ELF-1 (cell line): ENCODE measurements at regions not wholly inside any gene's neighbourhood (a gene's known extent, or its start where the extent isn't known, plus 50 kb on each side); places are given as distances from the start of the nearest gene placed in this dataset.
"Not testable (repeated sequence)": the region's sequence is repeated elsewhere in the genome, so short reads cannot be mapped to it uniquely, and the experiment has no call there.

ENCODE experiments used
- DNase-seq: peaks from one replicate; pipeline ENCODE4 v3.0.0-alpha.2; 2016; ENCODE audit warnings: low read depth, low spot score

GRCh38 chr4:26174027-26174426 lies 146.8 kb upstream of the RBPJ start:
- no peak for DNase-seq

- no peak for DNase-seq
Observed at GRCh38 chr4:26175006-26175786, 145.6 kb upstream of the RBPJ start.

- no peak for DNase-seq
Observed at GRCh38 chr4:26175905-26176470, 144.8 kb upstream of the RBPJ start.

- no peak for DNase-seq
Observed at GRCh38 chr4:26176598-26177149, 144.1 kb upstream of the RBPJ start.

- no peak for DNase-seq
Observed at GRCh38 chr4:26178854-26179253, 142.0 kb upstream of the RBPJ start.

GRCh38 chr4:26179316-26179760 lies 141.5 kb upstream of the RBPJ start:
- DNase-seq: no peak

GRCh38 chr4:26181616-26182015 lies 139.2 kb upstream of the RBPJ start:
- DNase-seq: no peak

GRCh38 chr4:26183017-26183416 lies 137.8 kb upstream of the RBPJ start:
- no peak for DNase-seq

GRCh38 chr4:26185436-26185835 lies 135.4 kb upstream of the RBPJ start:
- DNase-seq: no peak

GRCh38 chr4:26191353-26191752 lies 129.5 kb upstream of the RBPJ start:
- no peak for DNase-seq

- no peak for DNase-seq
Observed at GRCh38 chr4:26192899-26193869, 127.6 kb upstream of the RBPJ start.

GRCh38 chr4:26194764-26195163 lies 126.0 kb upstream of the RBPJ start:
- no peak for DNase-seq

- no peak for DNase-seq
Observed at GRCh38 chr4:26196567-26196966, 124.2 kb upstream of the RBPJ start.

GRCh38 chr4:26197018-26197779 lies 123.6 kb upstream of the RBPJ start:
- DNase-seq: no peak

- DNase-seq: not testable (repeated sequence)
Observed at GRCh38 chr4:26198931-26199330, 121.9 kb upstream of the RBPJ start.

- DNase-seq: no peak
Observed at GRCh38 chr4:26199596-26199995, 121.2 kb upstream of the RBPJ start.

- no peak for DNase-seq
Observed at GRCh38 chr4:26201120-26201519, 119.7 kb upstream of the RBPJ start.

- DNase-seq: no peak
Observed at GRCh38 chr4:26204249-26204825, 116.5 kb upstream of the RBPJ start.

- no peak for DNase-seq
Observed at GRCh38 chr4:26204911-26205370, 115.9 kb upstream of the RBPJ start.

- DNase-seq: no peak
Observed at GRCh38 chr4:26206339-26206738, 114.5 kb upstream of the RBPJ start.

- DNase-seq: no peak
Observed at GRCh38 chr4:26206999-26207398, 113.8 kb upstream of the RBPJ start.
